HepG2 (cell line): ENCODE measurements at regions not wholly inside any gene's neighbourhood (a gene's known extent, or its start where the extent isn't known, plus 50 kb on each side); places are given as distances from the start of the nearest gene placed in this dataset.

Source experiments
- ATAC-seq: fragments of 200-7000 bp; cut with Tn5 transposase; 3 replicates; pipeline ENCODE4 v1.9.1; 2020; ENCODE audit warnings: mild to moderate bottlenecking, moderate library complexity
- BruUV-seq: library from RNA; stranded (reverse); fragments of 400-500 nt; replicated peaks from 2 replicates; lab custom pipeline; 2021; lab: Mats Ljungman, UMichigan
- CTCF ChIA-PET: fragments of 300-600 bp; formaldehyde crosslinking; extraction: SDS; loops from one replicate; lab custom pipeline; 2021; ENCODE audit warnings: low total read pairs, inconsistent platforms, low intra/inter-chr PET ratio; lab: Yijun Ruan, JAX
- POLR2A ChIA-PET: fragments of 350-600 bp; sonication (Branson Sonifier 250); formaldehyde crosslinking; loops from one replicate; lab custom pipeline; 2020; ENCODE audit warnings: antibody characterized with exemption, inconsistent platforms; lab: Yijun Ruan, JAX
- DNase-seq: peaks from one replicate; pipeline ENCODE4 v3.0.0-alpha.2; 2015; ENCODE audit warnings: low spot score
- FAIRE-seq: peaks from 3 replicates; lab custom pipeline; 2011; peaks lifted over from hg19 to GRCh38; lab: Jason Lieb, UNC
- H2AFZ ChIP-seq: one replicate; pipeline ENCODE4 v1.6.1; 2011; ENCODE audit warnings: low read length, inconsistent platforms
- H3K27ac ChIP-seq: fragments of 300-600 bp; 3 replicates; pipeline ENCODE4 v1.8.0; 2011; ENCODE audit warnings: mixed run types, mild to moderate bottlenecking, mixed read lengths, low read length, inconsistent platforms; ENCODE audit not compliant: insufficient read depth; ENCODE audit errors: extremely low read length
- H3K27me3 ChIP-seq, 2 experiments: fragments of 200-600 bp in 1 of 2; 2 replicates in 1 of 2; 3 replicates in 1 of 2; pipeline versions ENCODE4 v1.6.0 to v1.8.0; 2011; ENCODE audit warnings: low read length in 2 of 2, mild to moderate bottlenecking in 2 of 2, moderate library complexity in 2 of 2, inconsistent platforms in 1 of 2; ENCODE audit not compliant: insufficient read depth in 2 of 2, control insufficient read depth in 1 of 2
- H3K36me3 ChIP-seq, 2 experiments: fragments of 200-600 bp in 1 of 2; replicated peaks in 1 of 2; 2 replicates in 1 of 2; 3 replicates in 1 of 2; pipeline versions ENCODE4 v1.5.1 to v1.8.0; 2011; ENCODE audit warnings: low read length in 2 of 2, inconsistent platforms in 1 of 2; ENCODE audit not compliant: insufficient read depth in 2 of 2, control insufficient read depth in 1 of 2
- H3K4me1 ChIP-seq: 2 replicates; pipeline ENCODE4 v1.5.1; 2012; ENCODE audit warnings: low read length, inconsistent platforms; ENCODE audit not compliant: insufficient read depth
- H3K4me2 ChIP-seq: 2 replicates; pipeline ENCODE4 v1.6.0; 2011; ENCODE audit warnings: low read depth, low read length, inconsistent platforms
- H3K4me3 ChIP-seq, 3 experiments: fragments of 200-600 bp in 1 of 3; sonication (generic), shearing (Covaris generic) in 1 of 3; replicated peaks in 1 of 3; 2 replicates each; pipeline ENCODE4 v1.5.1; 2011 to 2016; ENCODE audit warnings: low read length in 3 of 3, inconsistent platforms in 2 of 3, low read depth in 2 of 3, mild to moderate bottlenecking in 2 of 3, control low read depth in 1 of 3, mixed read lengths in 1 of 3; ENCODE audit not compliant: insufficient read depth in 1 of 3
- H3K79me2 ChIP-seq: one replicate; pipeline ENCODE4 v1.6.1; 2011; ENCODE audit warnings: low read length, inconsistent platforms; ENCODE audit not compliant: insufficient read depth
- H3K9ac ChIP-seq: 2 replicates; pipeline ENCODE4 v1.6.0; 2011; ENCODE audit warnings: mild to moderate bottlenecking, low read depth, low read length, inconsistent platforms; ENCODE audit not compliant: insufficient read depth
- H3K9me3 ChIP-seq: 2 replicates; pipeline ENCODE4 v1.5.1; 2012; ENCODE audit warnings: mild to moderate bottlenecking, low read length
- H4K20me1 ChIP-seq: 2 replicates; pipeline ENCODE4 v1.6.0; 2011; ENCODE audit warnings: inconsistent platforms, mild to moderate bottlenecking, low read length, moderate library complexity; ENCODE audit not compliant: insufficient read depth
- PRMT3 ChIP-seq: sonication (generic); formaldehyde crosslinking; IDR thresholded peaks from 2 replicates; pipeline ENCODE4 v1.8.1; 2022; ENCODE audit warnings: low read depth, mild to moderate bottlenecking, moderate library complexity, missing genetic modification reagents, borderline replicate concordance
- RORA ChIP-seq: sonication (generic); formaldehyde crosslinking; IDR thresholded peaks from 2 replicates; pipeline ENCODE4 v1.5.0; 2020; ENCODE audit warnings: mild to moderate bottlenecking, missing genetic modification reagents, moderate library complexity
- ZNF644 ChIP-seq: IDR thresholded peaks from 2 replicates; pipeline ENCODE4 v1.6.1; 2016; ENCODE audit warnings: low read depth
- WGBS: methylation state at CpG from one replicate; pipeline ENCODE4 v1.1.6; 2017; ENCODE audit warnings: low lambda C conversion rate; 5-methylcytosine and 5-hydroxymethylcytosine counted together
- in situ Hi-C: cut with HindIII; loops from 2 replicates; pipeline ENCODE4 v1.10.0; 2017; ENCODE audit warnings: low pct_unique_long_range_greater_than_20kb; ENCODE audit not compliant: extremely low pct_ligation_motif_present
- intact Hi-C: fragments of 100-400 bp; cut with micrococcal nuclease; formaldehyde crosslinking; loops from one replicate; pipeline ENCODE4 v1.10.0; 2022; ENCODE audit not compliant: unreplicated experiment
- TF ChIP-seq, protein P1 (sequence below): sonication (generic); formaldehyde crosslinking; IDR thresholded peaks from 2 replicates; pipeline ENCODE4; 2020; ENCODE audit warnings: missing genetic modification reagents, mild to moderate bottlenecking, borderline replicate concordance

DNA sequence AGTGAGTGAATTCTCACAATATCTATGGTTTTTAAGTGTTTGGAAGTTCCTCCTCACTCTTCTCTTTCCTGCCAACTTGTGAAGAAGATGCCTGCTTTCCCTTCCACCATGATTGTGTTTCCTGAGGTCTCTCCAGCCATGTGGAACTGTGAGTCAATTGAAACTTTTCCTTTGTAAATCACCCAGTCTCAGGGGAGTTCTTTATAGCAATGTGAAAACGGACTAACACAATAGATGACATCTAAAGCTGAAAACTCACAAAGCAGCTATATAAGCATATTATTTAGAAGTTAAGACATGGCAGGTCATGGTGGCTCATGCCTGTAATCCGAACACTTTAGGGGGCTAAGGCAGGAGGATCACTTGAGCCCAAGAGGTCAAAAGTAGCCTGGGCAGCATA lies 130.2 kb downstream of the ARRDC3 start:
- no peak overlapping the region for H3K4me2 ChIP-seq
- POLR2A ChIA-PET, result no interaction called here
- peak overlapping the region; percentile 23 for H2AFZ ChIP-seq
- FAIRE-seq (no peak), DNase-seq (no peak), ATAC-seq (no peak)
- in situ Hi-C loops (no loop called here), intact Hi-C loops (no loop called here)
- H3K36me3 ChIP-seq, result no peaks in the 10 kb centered on the region
- no peak overlapping the region for H3K9ac ChIP-seq
- BruUV-seq, result no TSS peak
- CTCF ChIA-PET, result no interaction called here
- 0% methylated on average over 2 of the region's 2 CpGs for WGBS
- H3K4me3 ChIP-seq, result no peak overlapping the region
- H3K79me2 ChIP-seq, result no peaks in the 10 kb centered on the region
- H4K20me1 ChIP-seq, result no peaks in the 10 kb centered on the region
- H3K27ac ChIP-seq, result no peak overlapping the region
- H3K4me1 ChIP-seq, result no peaks in the 10 kb centered on the region
- no peak for TF ChIP-seq ZNF644
- H3K27me3 ChIP-seq, result no peaks in the 10 kb centered on the region
- H3K9me3 ChIP-seq, result no peaks in the 10 kb centered on the region

DNA sequence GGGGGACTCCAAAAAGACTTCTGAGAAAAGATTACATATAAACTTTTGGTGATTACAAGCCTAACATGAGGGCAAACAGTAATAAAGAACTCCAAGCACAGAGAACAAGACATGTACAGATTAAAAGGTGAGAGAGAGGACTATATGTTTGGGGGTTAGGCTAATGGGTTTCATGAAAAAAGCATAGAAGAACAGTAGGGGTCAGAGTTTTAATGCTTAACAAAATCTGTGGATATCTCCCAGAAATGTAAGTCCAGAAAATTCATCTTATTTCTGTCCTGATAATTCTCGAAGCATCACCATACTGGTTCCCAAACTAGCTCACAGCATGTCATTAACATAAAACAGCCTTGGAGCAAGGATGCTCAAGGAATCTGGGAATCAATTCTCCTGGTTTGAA lies 137.2 kb downstream of the ARRDC3 start:
- no peak for TF ChIP-seq PRMT3 (CRISPR knock-in tag)
- TF ChIP-seq, protein P1, sequence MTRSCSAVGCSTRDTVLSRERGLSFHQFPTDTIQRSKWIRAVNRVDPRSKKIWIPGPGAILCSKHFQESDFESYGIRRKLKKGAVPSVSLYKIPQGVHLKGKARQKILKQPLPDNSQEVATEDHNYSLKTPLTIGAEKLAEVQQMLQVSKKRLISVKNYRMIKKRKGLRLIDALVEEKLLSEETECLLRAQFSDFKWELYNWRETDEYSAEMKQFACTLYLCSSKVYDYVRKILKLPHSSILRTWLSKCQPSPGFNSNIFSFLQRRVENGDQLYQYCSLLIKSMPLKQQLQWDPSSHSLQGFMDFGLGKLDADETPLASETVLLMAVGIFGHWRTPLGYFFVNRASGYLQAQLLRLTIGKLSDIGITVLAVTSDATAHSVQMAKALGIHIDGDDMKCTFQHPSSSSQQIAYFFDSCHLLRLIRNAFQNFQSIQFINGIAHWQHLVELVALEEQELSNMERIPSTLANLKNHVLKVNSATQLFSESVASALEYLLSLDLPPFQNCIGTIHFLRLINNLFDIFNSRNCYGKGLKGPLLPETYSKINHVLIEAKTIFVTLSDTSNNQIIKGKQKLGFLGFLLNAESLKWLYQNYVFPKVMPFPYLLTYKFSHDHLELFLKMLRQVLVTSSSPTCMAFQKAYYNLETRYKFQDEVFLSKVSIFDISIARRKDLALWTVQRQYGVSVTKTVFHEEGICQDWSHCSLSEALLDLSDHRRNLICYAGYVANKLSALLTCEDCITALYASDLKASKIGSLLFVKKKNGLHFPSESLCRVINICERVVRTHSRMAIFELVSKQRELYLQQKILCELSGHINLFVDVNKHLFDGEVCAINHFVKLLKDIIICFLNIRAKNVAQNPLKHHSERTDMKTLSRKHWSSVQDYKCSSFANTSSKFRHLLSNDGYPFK (CRISPR knock-in tag), result no peak
- TF ChIP-seq RORA (CRISPR knock-in tag), result no peak
- in situ Hi-C loops (no loop called here), intact Hi-C loops (no loop called here)
- no peak for DNase-seq
- H3K27ac ChIP-seq, result no peak overlapping the region
- H3K9me3 ChIP-seq, result peaks cover 13% of the 10 kb centered on the region; the same call in 1 of the 2 replicates
- no peaks in the 10 kb centered on the region for H3K36me3 ChIP-seq
- ChIA-PET POLR2A (no interaction called here), CTCF (interaction anchor here (0.8 kb wide), 1 partner anchor 139 kb away, joined by 4 read pairs; no protein-coding TSS in a partner anchor)
- ATAC-seq, result no peak
- no peaks in the 10 kb centered on the region; a peak in 1 of 5 replicates for H3K27me3 ChIP-seq
- no peak for FAIRE-seq
- no peak overlapping the region for H3K9ac ChIP-seq
- no peaks in the 10 kb centered on the region for H3K79me2 ChIP-seq
- H3K4me3 ChIP-seq, result no peak overlapping the region
- no peaks in the 10 kb centered on the region for H3K4me1 ChIP-seq
- H3K4me2 ChIP-seq, result no peak overlapping the region
- no TSS peak for BruUV-seq
- no peak overlapping the region for H2AFZ ChIP-seq
- WGBS, result 23% methylated on average over 1 of the region's 1 CpG
- no peaks in the 10 kb centered on the region for H4K20me1 ChIP-seq
